ENCODE measurements at regions not wholly inside any gene's neighbourhood (a gene's known extent, or its start where the extent isn't known, plus 50 kb on each side); places are given as distances from the start of the nearest gene placed in this dataset.
A peak's percentile ranks its signal among the peaks of the same experiment; 100 is the strongest.

GRCh38 chr14:48849741-48850322, 736.3 kb downstream of the RPS29 start:
- peak in 2 of 6 donors; percentile 9 to 88 for DNase-seq (ENCODE audit: low read depth in 4 of 6, low spot score in 6 of 6)
- Histone ChIP-seq H3K4me3 (ENCODE audit: low read depth, low read length) (no peak overlapping the region), H3K27ac (ENCODE audit: low read depth, low read length) (no peak overlapping the region), H3K4me1 (ENCODE audit: control insufficient read depth, insufficient read depth, low read length) (no peaks in the 10 kb centered on the region), H3K27me3 (ENCODE audit: control insufficient read depth, insufficient read depth, low read length) (no peaks in the 10 kb centered on the region), H3K9me3 (ENCODE audit: control insufficient read depth, insufficient read depth, low read length) (no peaks in the 10 kb centered on the region), H3K36me3 (ENCODE audit: control insufficient read depth, insufficient read depth, low read length) (no peaks in the 10 kb centered on the region)
- WGBS (ENCODE audit: insufficient coverage) = no CpG with 5 or more reads among the region's 2 CpGs

DNA sequence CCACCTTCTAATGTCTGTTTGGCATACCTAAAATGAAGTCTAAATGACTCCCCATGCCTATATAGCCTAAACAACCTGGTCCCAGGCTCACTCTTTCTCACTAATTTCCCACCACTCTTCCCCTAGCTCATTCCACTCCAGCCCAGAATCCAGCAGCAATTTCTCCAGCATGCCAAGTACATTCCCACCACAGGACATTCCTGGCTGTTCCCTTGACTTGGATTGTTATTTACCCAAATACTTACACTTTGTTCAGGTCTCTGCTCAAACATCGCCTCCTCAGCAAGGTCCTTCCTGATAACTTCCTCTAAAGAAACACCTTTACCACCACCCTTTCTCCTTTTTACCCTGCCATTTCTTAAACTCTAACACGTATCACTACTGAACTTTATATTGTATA, 743.4 kb downstream of the RPS29 start:
- WGBS (ENCODE audit: insufficient coverage) = 86% methylated on average over 1 of the region's 2 CpGs
- H3K4me3 ChIP-seq (ENCODE audit: low read depth, low read length) = no peak overlapping the region
- no peak for DNase-seq (ENCODE audit: low read depth in 4 of 6, low spot score in 6 of 6)
- H3K9me3 ChIP-seq (ENCODE audit: control insufficient read depth, insufficient read depth, low read length) = no peaks in the 10 kb centered on the region
- no peak overlapping the region for H3K27ac ChIP-seq (ENCODE audit: low read depth, low read length)
- H3K27me3 ChIP-seq (ENCODE audit: control insufficient read depth, insufficient read depth, low read length) = no peaks in the 10 kb centered on the region
- no peaks in the 10 kb centered on the region for H3K36me3 ChIP-seq (ENCODE audit: control insufficient read depth, insufficient read depth, low read length)
- no peaks in the 10 kb centered on the region for H3K4me1 ChIP-seq (ENCODE audit: control insufficient read depth, insufficient read depth, low read length)

DNA sequence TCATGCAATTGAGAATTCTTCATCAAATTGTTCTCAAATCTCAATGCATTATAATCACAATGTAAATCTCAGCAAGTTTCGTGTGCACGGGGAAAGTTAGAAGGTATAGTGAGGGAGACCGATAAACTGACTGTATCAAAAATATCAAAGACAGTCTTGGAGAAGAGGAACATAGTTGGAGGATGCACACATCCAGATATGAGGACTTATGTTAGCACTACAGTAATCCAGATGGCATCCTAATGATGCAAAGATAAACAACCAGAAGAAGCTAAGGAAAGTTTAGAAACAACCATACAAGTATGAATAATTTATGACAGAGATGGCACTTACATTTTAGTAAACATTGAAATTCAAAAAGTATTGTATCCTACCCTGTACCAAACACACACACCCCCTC, 760.1 kb downstream of the RPS29 start:
- no peaks in the 10 kb centered on the region for H3K27me3 ChIP-seq (ENCODE audit: control insufficient read depth, insufficient read depth, low read length)
- no peaks in the 10 kb centered on the region for H3K36me3 ChIP-seq (ENCODE audit: control insufficient read depth, insufficient read depth, low read length)
- no CpG with 5 or more reads among the region's 3 CpGs for WGBS (ENCODE audit: insufficient coverage)

DNA sequence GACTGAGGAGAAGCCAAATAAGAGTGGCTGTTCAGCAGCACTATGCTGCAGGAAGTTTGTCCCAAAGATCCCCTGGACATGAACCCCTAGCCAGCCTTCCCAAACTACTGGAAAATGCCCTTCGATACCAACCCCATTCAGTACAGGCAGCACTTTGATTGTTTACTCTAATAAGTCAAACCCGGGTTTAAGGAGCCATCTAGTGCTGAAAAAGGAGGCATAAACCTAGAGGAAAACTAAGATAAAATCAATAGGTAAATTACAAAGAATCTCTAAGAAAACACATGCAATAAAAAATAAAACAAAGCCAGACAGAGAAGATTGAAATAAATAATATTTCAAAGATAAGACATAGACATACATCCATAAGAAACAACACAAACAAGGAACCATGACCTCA, 771.6 kb downstream of the RPS29 start:
- no peak for DNase-seq (ENCODE audit: low read depth in 4 of 6, low spot score in 6 of 6)
- Histone ChIP-seq H3K27me3 (ENCODE audit: control insufficient read depth, insufficient read depth, low read length) (no peaks in the 10 kb centered on the region), H3K4me1 (ENCODE audit: control insufficient read depth, insufficient read depth, low read length) (no peaks in the 10 kb centered on the region), H3K27ac (ENCODE audit: low read depth, low read length) (no peak overlapping the region), H3K36me3 (ENCODE audit: control insufficient read depth, insufficient read depth, low read length) (no peaks in the 10 kb centered on the region), H3K9me3 (ENCODE audit: control insufficient read depth, insufficient read depth, low read length) (no peaks in the 10 kb centered on the region), H3K4me3 (ENCODE audit: low read depth, low read length) (no peak overlapping the region)
- WGBS (ENCODE audit: insufficient coverage) = no CpG with 5 or more reads among the region's 2 CpGs

More for the DNA sequence above, 760.1 kb downstream of the RPS29 start:
- Histone ChIP-seq H3K4me1 (ENCODE audit: control insufficient read depth, insufficient read depth, low read length) (no peaks in the 10 kb centered on the region), H3K27ac (ENCODE audit: low read depth, low read length) (no peak overlapping the region), H3K4me3 (ENCODE audit: low read depth, low read length) (no peak overlapping the region), H3K9me3 (ENCODE audit: control insufficient read depth, insufficient read depth, low read length) (no peaks in the 10 kb centered on the region)
- DNase-seq (ENCODE audit: low read depth in 4 of 6, low spot score in 6 of 6) = peak in 1 of 6 donors; percentile 8

GRCh38 chr14:48805315-48805714, 780.9 kb downstream of the RPS29 start:
- H3K9me3 ChIP-seq (ENCODE audit: control insufficient read depth, insufficient read depth, low read length) = no peaks in the 10 kb centered on the region
- H3K36me3 ChIP-seq (ENCODE audit: control insufficient read depth, insufficient read depth, low read length) = no peaks in the 10 kb centered on the region
- no peak for DNase-seq (ENCODE audit: low read depth in 4 of 6, low spot score in 6 of 6)
- H3K27me3 ChIP-seq (ENCODE audit: control insufficient read depth, insufficient read depth, low read length) = no peaks in the 10 kb centered on the region
- H3K27ac ChIP-seq (ENCODE audit: low read depth, low read length) = no peak overlapping the region
- H3K4me3 ChIP-seq (ENCODE audit: low read depth, low read length) = no peak overlapping the region
- WGBS (ENCODE audit: insufficient coverage) = 66% methylated on average over 7 of the region's 14 CpGs
- no peaks in the 10 kb centered on the region for H3K4me1 ChIP-seq (ENCODE audit: control insufficient read depth, insufficient read depth, low read length)

- 88% methylated on average over 4 of the region's 5 CpGs for WGBS (ENCODE audit: insufficient coverage)
- Histone ChIP-seq H3K4me1 (ENCODE audit: control insufficient read depth, insufficient read depth, low read length) (no peaks in the 10 kb centered on the region), H3K27ac (ENCODE audit: low read depth, low read length) (no peak overlapping the region), H3K36me3 (ENCODE audit: control insufficient read depth, insufficient read depth, low read length) (no peaks in the 10 kb centered on the region), H3K27me3 (ENCODE audit: control insufficient read depth, insufficient read depth, low read length) (no peaks in the 10 kb centered on the region), H3K9me3 (ENCODE audit: control insufficient read depth, insufficient read depth, low read length) (no peaks in the 10 kb centered on the region), H3K4me3 (ENCODE audit: low read depth, low read length) (no peak overlapping the region)
- DNase-seq (ENCODE audit: low read depth in 4 of 6, low spot score in 6 of 6) = no peak
These were observed 793.7 kb downstream of the RPS29 start for GRCh38 chr14:48792376-48793024.

DNA sequence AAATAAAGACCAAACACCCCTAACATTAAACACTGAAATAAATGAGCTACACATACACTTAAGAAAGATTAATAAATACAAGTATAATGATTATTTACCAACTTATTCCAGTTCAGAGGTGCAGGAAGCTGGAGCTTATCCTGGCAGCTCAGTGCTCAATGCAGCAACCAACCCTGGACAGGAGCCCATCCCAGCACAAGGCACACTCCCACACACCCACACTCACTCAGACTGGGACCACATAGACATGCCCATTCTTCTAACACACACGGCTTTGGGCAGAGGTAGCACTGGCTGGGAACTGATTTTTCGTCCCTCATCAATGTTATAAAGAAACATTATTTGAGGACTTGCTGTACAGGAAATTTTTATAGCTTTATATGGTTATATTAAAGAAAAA, 797.4 kb downstream of the RPS29 start:
- H3K27ac ChIP-seq (ENCODE audit: low read depth, low read length) = no peak overlapping the region
- DNase-seq (ENCODE audit: low read depth in 4 of 6, low spot score in 6 of 6) = no peak
- H3K27me3 ChIP-seq (ENCODE audit: control insufficient read depth, insufficient read depth, low read length) = no peaks in the 10 kb centered on the region
- no peaks in the 10 kb centered on the region for H3K9me3 ChIP-seq (ENCODE audit: control insufficient read depth, insufficient read depth, low read length)
- no peaks in the 10 kb centered on the region for H3K4me1 ChIP-seq (ENCODE audit: control insufficient read depth, insufficient read depth, low read length)
- WGBS (ENCODE audit: insufficient coverage) = no CpG with 5 or more reads among the region's 2 CpGs
- no peaks in the 10 kb centered on the region for H3K36me3 ChIP-seq (ENCODE audit: control insufficient read depth, insufficient read depth, low read length)
- no peak overlapping the region for H3K4me3 ChIP-seq (ENCODE audit: low read depth, low read length)

DNA sequence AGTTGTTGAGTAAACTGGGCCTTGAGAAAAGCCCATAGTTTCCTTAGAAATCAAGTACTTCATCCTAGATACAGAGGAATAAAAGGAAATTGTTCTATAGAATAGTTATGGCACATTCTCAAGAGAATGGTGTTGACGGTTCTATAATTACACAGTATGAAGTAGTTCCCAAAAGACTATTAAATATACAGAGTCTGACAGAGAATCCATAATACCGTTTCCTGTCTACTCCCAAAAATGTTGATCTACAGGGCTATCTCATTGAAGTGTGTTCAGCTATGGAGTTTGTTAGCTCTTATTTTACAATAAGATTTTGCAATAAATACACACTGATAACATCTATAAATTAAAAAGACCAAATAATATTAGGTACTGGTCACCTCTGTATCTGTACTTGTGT, 799.7 kb downstream of the RPS29 start:
- WGBS (ENCODE audit: insufficient coverage) = no CpG with 5 or more reads among the region's 2 CpGs

GRCh38 chr14:48771717-48772116, 814.5 kb downstream of the RPS29 start:
- Histone ChIP-seq H3K27me3 (ENCODE audit: control insufficient read depth, insufficient read depth, low read length) (no peaks in the 10 kb centered on the region), H3K4me3 (ENCODE audit: low read depth, low read length) (no peak overlapping the region), H3K4me1 (ENCODE audit: control insufficient read depth, insufficient read depth, low read length) (no peaks in the 10 kb centered on the region), H3K36me3 (ENCODE audit: control insufficient read depth, insufficient read depth, low read length) (no peaks in the 10 kb centered on the region), H3K27ac (ENCODE audit: low read depth, low read length) (no peak overlapping the region), H3K9me3 (ENCODE audit: control insufficient read depth, insufficient read depth, low read length) (no peaks in the 10 kb centered on the region)
- DNase-seq (ENCODE audit: low read depth in 4 of 6, low spot score in 6 of 6) = peak in 2 of 6 donors; percentile 53 to 70
- no CpG with 5 or more reads among the region's 1 CpG for WGBS (ENCODE audit: insufficient coverage)

More for the DNA sequence above, 799.7 kb downstream of the RPS29 start:
- Histone ChIP-seq H3K9me3 (ENCODE audit: control insufficient read depth, insufficient read depth, low read length) (no peaks in the 10 kb centered on the region), H3K27ac (ENCODE audit: low read depth, low read length) (no peak overlapping the region), H3K4me1 (ENCODE audit: control insufficient read depth, insufficient read depth, low read length) (no peaks in the 10 kb centered on the region), H3K36me3 (ENCODE audit: control insufficient read depth, insufficient read depth, low read length) (no peaks in the 10 kb centered on the region), H3K27me3 (ENCODE audit: control insufficient read depth, insufficient read depth, low read length) (no peaks in the 10 kb centered on the region), H3K4me3 (ENCODE audit: low read depth, low read length) (no peak overlapping the region)
- no peak for DNase-seq (ENCODE audit: low read depth in 4 of 6, low spot score in 6 of 6)

DNA sequence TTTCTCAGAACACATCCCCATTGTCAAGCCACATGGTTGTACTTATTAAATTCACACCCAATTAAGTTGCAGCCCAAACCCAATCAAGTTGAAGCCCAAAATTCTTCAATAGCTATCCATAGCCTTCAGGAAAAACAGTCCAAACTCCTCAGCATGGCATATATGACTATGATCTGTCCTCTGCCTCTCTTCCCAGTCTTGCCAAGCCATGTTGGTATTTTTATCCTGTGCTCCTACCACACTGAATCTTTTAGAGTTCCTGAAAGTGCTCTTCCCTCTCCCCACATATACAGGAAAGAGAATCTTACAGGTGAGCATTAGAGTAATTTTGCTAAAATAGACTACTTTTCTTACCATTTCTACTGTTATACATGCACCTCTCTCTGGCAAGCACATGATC, 834.9 kb downstream of the RPS29 start:
- no peaks in the 10 kb centered on the region for H3K4me1 ChIP-seq (ENCODE audit: control insufficient read depth, insufficient read depth, low read length)
- no peaks in the 10 kb centered on the region for H3K27me3 ChIP-seq (ENCODE audit: control insufficient read depth, insufficient read depth, low read length)
- H3K9me3 ChIP-seq (ENCODE audit: control insufficient read depth, insufficient read depth, low read length) = no peaks in the 10 kb centered on the region
- H3K36me3 ChIP-seq (ENCODE audit: control insufficient read depth, insufficient read depth, low read length) = no peaks in the 10 kb centered on the region
- no peak overlapping the region for H3K27ac ChIP-seq (ENCODE audit: low read depth, low read length)
- no peak for DNase-seq (ENCODE audit: low read depth in 4 of 6, low spot score in 6 of 6)
- no peak overlapping the region for H3K4me3 ChIP-seq (ENCODE audit: low read depth, low read length)
